Ascending aorta (tissue), 2 donors: ENCODE measurements at regions not wholly inside any gene's neighbourhood (a gene's known extent, or its start where the extent isn't known, plus 50 kb on each side); places are given as distances from the start of the nearest gene placed in this dataset.

Experiments
- DNase-seq, 2 donors: peaks; one replicate each; pipeline ENCODE4 v3.0.0-alpha.2; 2019; ENCODE audit warnings: low spot score in 2 of 2
- H3K27ac ChIP-seq, 2 donors: fragments of 200-600 bp; sonication (generic); one replicate each; pipeline ENCODE4 v1.5.1; 2016 to 2017; ENCODE audit warnings: mild to moderate bottlenecking in 1 of 2
- H3K27me3 ChIP-seq: fragments of 200-600 bp; sonication (generic); one replicate; pipeline ENCODE4 v1.5.1; 2017
- H3K36me3 ChIP-seq, 2 donors: fragments of 200-600 bp; sonication (generic); one replicate each; pipeline ENCODE4 v1.5.1; 2016
- H3K4me1 ChIP-seq, 2 donors: fragments of 200-600 bp; sonication (generic); one replicate each; pipeline ENCODE4 v1.5.1; 2016 to 2017; ENCODE audit warnings: mild to moderate bottlenecking in 1 of 2
- H3K4me3 ChIP-seq, 2 donors: fragments of 200-600 bp; sonication (generic); one replicate each; pipeline ENCODE4 v1.5.1; 2016 to 2017; ENCODE audit warnings: mild to moderate bottlenecking in 1 of 2
- H3K9me3 ChIP-seq, 2 donors: fragments of 200-600 bp; sonication (generic); one replicate each; pipeline ENCODE4 v1.5.1; 2016
- intact Hi-C: fragments of 100-400 bp; cut with DNase I; formaldehyde crosslinking; loops from one replicate; pipeline ENCODE4 v1.15.1; 2023
- TF ChIP-seq, protein P1 (sequence below), 3 experiments: fragments of 200-600 bp in 2 of 3; fragments of 450-650 bp in 1 of 3; sonication (generic) in 2 of 3; IDR thresholded peaks; one replicate each; pipeline ENCODE4 v1.5.1; 2016 to 2019; ENCODE audit warnings: antibody characterized with exemption in 3 of 3, mild to moderate bottlenecking in 1 of 3, moderate library complexity in 1 of 3

DNA sequence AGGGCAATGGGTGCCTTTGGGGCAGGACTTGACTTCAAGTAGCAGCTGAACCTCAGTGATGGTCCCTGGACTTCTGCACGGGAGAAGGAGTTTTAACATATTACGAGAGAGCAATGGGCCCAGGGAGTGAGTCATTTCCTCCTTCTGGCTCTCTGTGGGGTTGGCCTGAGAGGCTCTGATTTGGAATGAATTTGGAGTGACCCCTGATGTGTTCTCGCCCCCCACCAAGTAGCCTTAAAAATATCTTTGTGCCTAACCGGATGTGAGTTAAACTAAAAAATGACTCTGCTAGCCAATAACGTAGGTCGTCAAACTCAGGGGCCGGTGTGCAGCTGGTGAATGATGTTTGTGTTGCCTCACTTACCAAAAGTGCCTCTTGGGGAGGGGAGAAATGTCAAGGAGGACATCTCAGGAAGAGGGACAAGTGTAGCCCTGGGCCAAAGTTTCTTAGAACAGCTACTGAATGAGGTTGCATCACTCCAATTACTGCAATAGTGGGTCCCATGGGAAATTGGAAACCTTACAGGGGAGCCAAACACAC lies 656.6 kb downstream of the INHBA start:
- no peaks in the 10 kb centered on the region for H3K9me3 ChIP-seq
- DNase-seq, result no peak
- H3K4me3 ChIP-seq, result no peak overlapping the region
- H3K36me3 ChIP-seq, result no peaks in the 10 kb centered on the region
- intact Hi-C loops, result no loop called here
- TF ChIP-seq, protein P1, sequence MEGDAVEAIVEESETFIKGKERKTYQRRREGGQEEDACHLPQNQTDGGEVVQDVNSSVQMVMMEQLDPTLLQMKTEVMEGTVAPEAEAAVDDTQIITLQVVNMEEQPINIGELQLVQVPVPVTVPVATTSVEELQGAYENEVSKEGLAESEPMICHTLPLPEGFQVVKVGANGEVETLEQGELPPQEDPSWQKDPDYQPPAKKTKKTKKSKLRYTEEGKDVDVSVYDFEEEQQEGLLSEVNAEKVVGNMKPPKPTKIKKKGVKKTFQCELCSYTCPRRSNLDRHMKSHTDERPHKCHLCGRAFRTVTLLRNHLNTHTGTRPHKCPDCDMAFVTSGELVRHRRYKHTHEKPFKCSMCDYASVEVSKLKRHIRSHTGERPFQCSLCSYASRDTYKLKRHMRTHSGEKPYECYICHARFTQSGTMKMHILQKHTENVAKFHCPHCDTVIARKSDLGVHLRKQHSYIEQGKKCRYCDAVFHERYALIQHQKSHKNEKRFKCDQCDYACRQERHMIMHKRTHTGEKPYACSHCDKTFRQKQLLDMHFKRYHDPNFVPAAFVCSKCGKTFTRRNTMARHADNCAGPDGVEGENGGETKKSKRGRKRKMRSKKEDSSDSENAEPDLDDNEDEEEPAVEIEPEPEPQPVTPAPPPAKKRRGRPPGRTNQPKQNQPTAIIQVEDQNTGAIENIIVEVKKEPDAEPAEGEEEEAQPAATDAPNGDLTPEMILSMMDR (IDR thresholded peaks at IDR 0.05), result no peak
- H3K27me3 ChIP-seq, result no peaks in the 10 kb centered on the region
- H3K27ac ChIP-seq, result no peak overlapping the region
- H3K4me1 ChIP-seq, result no peaks in the 10 kb centered on the region

GRCh38 chr7:41045556-41046123 lies 657.2 kb downstream of the INHBA start:
- H3K9me3 ChIP-seq, result no peaks in the 10 kb centered on the region
- intact Hi-C loops, result no loop called here
- H3K36me3 ChIP-seq, result no peaks in the 10 kb centered on the region
- H3K27me3 ChIP-seq, result no peaks in the 10 kb centered on the region
- no peaks in the 10 kb centered on the region for H3K4me1 ChIP-seq
- TF ChIP-seq, protein P1 (IDR thresholded peaks at IDR 0.05), result no peak
- H3K4me3 ChIP-seq, result no peak overlapping the region
- DNase-seq, result no peak
- no peak overlapping the region for H3K27ac ChIP-seq

DNA sequence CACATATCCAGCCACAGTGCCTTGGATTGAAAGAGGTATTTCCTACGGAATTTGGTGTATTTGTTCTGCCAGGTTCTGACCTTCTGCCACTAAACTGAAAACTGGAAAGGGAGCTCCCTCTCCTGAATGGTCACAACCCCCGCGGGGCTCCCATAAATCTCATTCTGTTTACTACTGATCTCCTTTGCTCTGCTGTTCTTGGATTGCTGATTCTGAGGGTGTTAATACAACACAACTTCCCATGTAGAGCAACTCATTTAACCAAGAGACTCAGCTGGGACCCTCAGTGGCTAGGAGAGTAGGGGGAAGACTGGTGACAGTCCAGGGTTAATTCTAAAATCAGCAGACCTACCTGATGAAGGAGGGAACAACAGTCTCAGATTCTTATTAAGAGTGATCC lies 662.9 kb downstream of the INHBA start:
- DNase-seq, result no peak
- H3K27ac ChIP-seq, result no peak overlapping the region
- intact Hi-C loops, result no loop called here
- H3K36me3 ChIP-seq, result no peaks in the 10 kb centered on the region
- H3K4me1 ChIP-seq, result no peaks in the 10 kb centered on the region
- no peaks in the 10 kb centered on the region for H3K27me3 ChIP-seq
- TF ChIP-seq, protein P1 (IDR thresholded peaks at IDR 0.05), result no peak
- H3K9me3 ChIP-seq, result no peaks in the 10 kb centered on the region
- H3K4me3 ChIP-seq, result no peak overlapping the region

GRCh38 chr7:41039386-41039953 lies 663.4 kb downstream of the INHBA start:
- intact Hi-C loops, result no loop called here
- no peak overlapping the region for H3K4me3 ChIP-seq
- no peaks in the 10 kb centered on the region for H3K27me3 ChIP-seq
- DNase-seq, result no peak
- TF ChIP-seq, protein P1 (IDR thresholded peaks at IDR 0.05), result no peak
- no peaks in the 10 kb centered on the region for H3K4me1 ChIP-seq
- H3K36me3 ChIP-seq, result no peaks in the 10 kb centered on the region
- no peaks in the 10 kb centered on the region for H3K9me3 ChIP-seq
- no peak overlapping the region for H3K27ac ChIP-seq

- intact Hi-C loops, result no loop called here
- Histone ChIP-seq H3K4me1 (no peaks in the 10 kb centered on the region), H3K27me3 (no peaks in the 10 kb centered on the region), H3K9me3 (no peaks in the 10 kb centered on the region), H3K4me3 (no peak overlapping the region), H3K36me3 (no peaks in the 10 kb centered on the region), H3K27ac (no peak overlapping the region)
- DNase-seq, result no peak
- TF ChIP-seq, protein P1 (IDR thresholded peaks at IDR 0.05), result no peak
These were observed 664.7 kb downstream of the INHBA start for GRCh38 chr7:41038211-41038610.
